ENCODE measurements at regions not wholly inside any gene's neighbourhood (a gene's known extent, or its start where the extent isn't known, plus 50 kb on each side); places are given as distances from the start of the nearest gene placed in this dataset.

- Mint-ChIP-seq H3K4me1 (no peaks in the 10 kb centered on the region), H3K27me3 (no peaks in the 10 kb centered on the region), H3K9me3 (peaks cover 0 to 12% (median 0%) of the 10 kb centered on the region in 7 donors), H3K4me3 (no peak overlapping the region), H3K36me3 (no peaks in the 10 kb centered on the region), H3K27ac (no peak overlapping the region)
- Histone ChIP-seq H3K4me1 (ENCODE audit: control insufficient read depth, insufficient read depth, low read length, poor library complexity, severe bottlenecking) (no peaks in the 10 kb centered on the region), H3K36me3 (ENCODE audit: control insufficient read depth, insufficient read depth, low read length) (no peaks in the 10 kb centered on the region), H3K27me3 (ENCODE audit: control insufficient read depth, insufficient read depth, low read length) (no peaks in the 10 kb centered on the region), H3K4me3 (ENCODE audit: low read depth, low read length) (no peak overlapping the region), H3K27ac (ENCODE audit: insufficient read depth, low read length, poor library complexity, severe bottlenecking) (no peak overlapping the region), H3K9me3 (ENCODE audit: control insufficient read depth in 2 of 2, low read length in 2 of 2) (no peaks in the 10 kb centered on the region)
- no peak for DNase-seq
- no peak for ATAC-seq (ENCODE audit: low read depth in 2 of 2)
Measured at GRCh38 chrX:25344161-25344936, 328.6 kb upstream of the ARX start.

DNA sequence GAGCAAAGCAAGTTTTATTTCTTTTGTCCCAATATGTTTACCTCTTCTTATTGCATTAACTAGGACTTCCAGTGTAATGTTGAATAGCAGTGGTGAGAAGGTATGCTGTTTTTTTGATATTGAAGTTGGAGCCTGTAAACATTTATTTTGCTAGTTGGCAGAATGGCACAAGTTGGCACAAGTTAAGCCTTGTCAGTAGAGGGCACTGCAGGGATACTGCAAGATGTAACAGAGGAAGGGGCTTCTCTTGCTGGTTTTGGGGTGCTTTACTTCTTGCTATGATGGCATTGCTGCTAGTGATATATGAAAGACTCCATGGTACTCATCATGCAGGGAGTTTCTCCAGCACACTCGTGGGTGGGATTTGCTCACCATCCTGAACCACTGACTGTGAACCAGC lies 327.3 kb upstream of the ARX start:
- peaks cover 0 to 12% (median 1%) of the 10 kb centered on the region in 7 donors for H3K9me3 Mint-ChIP-seq
- no peak overlapping the region for H3K27ac ChIP-seq (ENCODE audit: insufficient read depth, low read length, poor library complexity, severe bottlenecking)
- H3K4me1 Mint-ChIP-seq = no peaks in the 10 kb centered on the region
- no peaks in the 10 kb centered on the region for H3K36me3 ChIP-seq (ENCODE audit: control insufficient read depth, insufficient read depth, low read length)
- H3K36me3 Mint-ChIP-seq = no peaks in the 10 kb centered on the region
- DNase-seq (no peak), ATAC-seq (ENCODE audit: low read depth in 2 of 2) (no peak)
- H3K27me3 Mint-ChIP-seq = no peaks in the 10 kb centered on the region
- no peak overlapping the region for H3K27ac Mint-ChIP-seq
- H3K4me3 Mint-ChIP-seq = no peak overlapping the region
- H3K4me3 ChIP-seq (ENCODE audit: low read depth, low read length) = no peak overlapping the region
- no peaks in the 10 kb centered on the region for H3K9me3 ChIP-seq (ENCODE audit: control insufficient read depth in 2 of 2, low read length in 2 of 2)
- H3K27me3 ChIP-seq (ENCODE audit: control insufficient read depth, insufficient read depth, low read length) = no peaks in the 10 kb centered on the region
- no peaks in the 10 kb centered on the region for H3K4me1 ChIP-seq (ENCODE audit: control insufficient read depth, insufficient read depth, low read length, poor library complexity, severe bottlenecking)

GRCh38 chrX:25337841-25338240 lies 322.1 kb upstream of the ARX start:
- Mint-ChIP-seq H3K27ac (no peak overlapping the region), H3K27me3 (no peaks in the 10 kb centered on the region), H3K9me3 (peaks cover 0 to 11% (median 0%) of the 10 kb centered on the region in 7 donors), H3K36me3 (no peaks in the 10 kb centered on the region), H3K4me3 (no peak overlapping the region), H3K4me1 (no peaks in the 10 kb centered on the region)
- no peak overlapping the region for H3K27ac ChIP-seq (ENCODE audit: insufficient read depth, low read length, poor library complexity, severe bottlenecking)
- H3K9me3 ChIP-seq (ENCODE audit: control insufficient read depth in 2 of 2, low read length in 2 of 2) = no peaks in the 10 kb centered on the region
- H3K27me3 ChIP-seq (ENCODE audit: control insufficient read depth, insufficient read depth, low read length) = no peaks in the 10 kb centered on the region
- DNase-seq (no peak), ATAC-seq (ENCODE audit: low read depth in 2 of 2) (no peak)
- no peaks in the 10 kb centered on the region for H3K36me3 ChIP-seq (ENCODE audit: control insufficient read depth, insufficient read depth, low read length)
- no peaks in the 10 kb centered on the region for H3K4me1 ChIP-seq (ENCODE audit: control insufficient read depth, insufficient read depth, low read length, poor library complexity, severe bottlenecking)
- no peak overlapping the region for H3K4me3 ChIP-seq (ENCODE audit: low read depth, low read length)

DNA sequence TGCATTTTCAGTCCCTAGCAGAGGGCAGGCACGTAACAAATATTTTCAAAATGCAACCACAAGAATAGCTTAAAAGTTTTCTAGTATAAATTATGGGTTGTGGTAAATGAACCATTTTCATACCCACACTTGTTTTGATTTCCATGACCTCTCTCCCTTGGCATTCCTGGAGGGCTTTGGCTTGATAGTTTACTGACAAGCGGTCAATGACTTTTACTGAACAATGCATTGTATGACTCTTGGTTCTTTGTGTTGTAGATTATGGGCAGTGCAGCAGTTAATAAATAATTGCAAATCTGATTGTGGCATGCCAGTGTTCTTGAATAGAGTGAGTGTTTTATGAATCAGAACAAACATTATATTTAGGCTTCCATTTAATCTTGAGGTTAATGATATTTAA lies 285.2 kb upstream of the ARX start:
- H3K9me3 ChIP-seq (ENCODE audit: control insufficient read depth in 2 of 2, low read length in 2 of 2) = no peaks in the 10 kb centered on the region
- H3K36me3 Mint-ChIP-seq = no peaks in the 10 kb centered on the region
- no peak overlapping the region for H3K27ac ChIP-seq (ENCODE audit: insufficient read depth, low read length, poor library complexity, severe bottlenecking)
- no peak overlapping the region for H3K4me3 Mint-ChIP-seq
- H3K27ac Mint-ChIP-seq = no peak overlapping the region
- H3K36me3 ChIP-seq (ENCODE audit: control insufficient read depth, insufficient read depth, low read length) = no peaks in the 10 kb centered on the region
- H3K4me1 ChIP-seq (ENCODE audit: control insufficient read depth, insufficient read depth, low read length, poor library complexity, severe bottlenecking) = no peaks in the 10 kb centered on the region
- H3K4me3 ChIP-seq (ENCODE audit: low read depth, low read length) = no peak overlapping the region
- ATAC-seq (ENCODE audit: low read depth in 2 of 2) = no peak
- no peaks in the 10 kb centered on the region for H3K27me3 Mint-ChIP-seq
- DNase-seq = no peak
- no peaks in the 10 kb centered on the region for H3K27me3 ChIP-seq (ENCODE audit: control insufficient read depth, insufficient read depth, low read length)
- peaks cover 0 to 8% (median 0%) of the 10 kb centered on the region in 7 donors for H3K9me3 Mint-ChIP-seq
- H3K4me1 Mint-ChIP-seq = no peaks in the 10 kb centered on the region

GRCh38 chrX:25296850-25297249 lies 281.1 kb upstream of the ARX start:
- no peaks in the 10 kb centered on the region for H3K4me1 ChIP-seq (ENCODE audit: control insufficient read depth, insufficient read depth, low read length, poor library complexity, severe bottlenecking)
- H3K4me1 Mint-ChIP-seq = no peaks in the 10 kb centered on the region
- H3K9me3 ChIP-seq (ENCODE audit: control insufficient read depth in 2 of 2, low read length in 2 of 2) = no peaks in the 10 kb centered on the region
- no peaks in the 10 kb centered on the region for H3K36me3 Mint-ChIP-seq
- H3K36me3 ChIP-seq (ENCODE audit: control insufficient read depth, insufficient read depth, low read length) = no peaks in the 10 kb centered on the region
- no peaks in the 10 kb centered on the region for H3K27me3 Mint-ChIP-seq
- H3K27ac ChIP-seq (ENCODE audit: insufficient read depth, low read length, poor library complexity, severe bottlenecking) = no peak overlapping the region
- ATAC-seq (ENCODE audit: low read depth in 2 of 2) (no peak), DNase-seq (no peak)
- peaks cover 0 to 8% (median 0%) of the 10 kb centered on the region in 7 donors for H3K9me3 Mint-ChIP-seq
- no peak overlapping the region for H3K4me3 Mint-ChIP-seq
- H3K27ac Mint-ChIP-seq = no peak overlapping the region
- no peak overlapping the region for H3K4me3 ChIP-seq (ENCODE audit: low read depth, low read length)
- no peaks in the 10 kb centered on the region for H3K27me3 ChIP-seq (ENCODE audit: control insufficient read depth, insufficient read depth, low read length)

DNA sequence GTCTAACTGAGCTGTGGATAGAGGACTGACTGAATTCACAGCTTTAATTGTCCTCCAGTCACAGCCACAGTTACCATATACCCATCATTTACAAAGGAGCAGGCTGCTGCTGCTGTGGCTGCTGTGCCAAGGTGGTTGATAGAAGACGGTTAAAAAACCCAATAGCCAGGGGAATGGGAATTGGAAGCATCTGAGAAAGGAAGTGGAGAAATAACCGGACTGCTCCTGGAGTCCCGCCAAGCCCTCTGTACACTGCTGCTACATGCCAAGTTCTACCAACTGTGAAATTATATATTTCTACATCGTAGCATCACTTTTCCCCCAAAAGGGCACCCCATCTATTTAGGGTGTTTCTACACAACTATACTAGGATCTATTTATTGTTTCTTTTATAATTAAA lies 279.7 kb upstream of the ARX start:
- DNase-seq (no peak), ATAC-seq (ENCODE audit: low read depth in 2 of 2) (no peak)
- no peak overlapping the region for H3K27ac ChIP-seq (ENCODE audit: insufficient read depth, low read length, poor library complexity, severe bottlenecking)
- H3K36me3 ChIP-seq (ENCODE audit: control insufficient read depth, insufficient read depth, low read length) = no peaks in the 10 kb centered on the region
- no peak overlapping the region for H3K4me3 ChIP-seq (ENCODE audit: low read depth, low read length)
- no peaks in the 10 kb centered on the region for H3K27me3 ChIP-seq (ENCODE audit: control insufficient read depth, insufficient read depth, low read length)
- peaks cover 0 to 6% (median 0%) of the 10 kb centered on the region in 7 donors for H3K9me3 Mint-ChIP-seq
- H3K4me1 ChIP-seq (ENCODE audit: control insufficient read depth, insufficient read depth, low read length, poor library complexity, severe bottlenecking) = no peaks in the 10 kb centered on the region
- no peak overlapping the region for H3K27ac Mint-ChIP-seq
- no peak overlapping the region for H3K4me3 Mint-ChIP-seq
- no peaks in the 10 kb centered on the region for H3K4me1 Mint-ChIP-seq
- H3K27me3 Mint-ChIP-seq = no peaks in the 10 kb centered on the region
- H3K9me3 ChIP-seq (ENCODE audit: control insufficient read depth in 2 of 2, low read length in 2 of 2) = no peaks in the 10 kb centered on the region
- no peaks in the 10 kb centered on the region for H3K36me3 Mint-ChIP-seq

- H3K36me3 Mint-ChIP-seq = no peaks in the 10 kb centered on the region
- peaks cover 0 to 2% (median 0%) of the 10 kb centered on the region in 7 donors for H3K9me3 Mint-ChIP-seq
- no peak for DNase-seq
- no peaks in the 10 kb centered on the region for H3K4me1 Mint-ChIP-seq
- no peaks in the 10 kb centered on the region for H3K36me3 ChIP-seq (ENCODE audit: control insufficient read depth, insufficient read depth, low read length)
- H3K4me3 Mint-ChIP-seq = no peak overlapping the region
- no peak for ATAC-seq (ENCODE audit: low read depth in 2 of 2)
- H3K27ac ChIP-seq (ENCODE audit: insufficient read depth, low read length, poor library complexity, severe bottlenecking) = no peak overlapping the region
- no peaks in the 10 kb centered on the region for H3K27me3 Mint-ChIP-seq
- H3K27ac Mint-ChIP-seq = no peak overlapping the region
- H3K27me3 ChIP-seq (ENCODE audit: control insufficient read depth, insufficient read depth, low read length) = no peaks in the 10 kb centered on the region
- no peak overlapping the region for H3K4me3 ChIP-seq (ENCODE audit: low read depth, low read length)
- no peaks in the 10 kb centered on the region for H3K4me1 ChIP-seq (ENCODE audit: control insufficient read depth, insufficient read depth, low read length, poor library complexity, severe bottlenecking)
- H3K9me3 ChIP-seq (ENCODE audit: control insufficient read depth in 2 of 2, low read length in 2 of 2) = no peaks in the 10 kb centered on the region
Measured at GRCh38 chrX:25290132-25290531, 274.4 kb upstream of the ARX start.

DNA sequence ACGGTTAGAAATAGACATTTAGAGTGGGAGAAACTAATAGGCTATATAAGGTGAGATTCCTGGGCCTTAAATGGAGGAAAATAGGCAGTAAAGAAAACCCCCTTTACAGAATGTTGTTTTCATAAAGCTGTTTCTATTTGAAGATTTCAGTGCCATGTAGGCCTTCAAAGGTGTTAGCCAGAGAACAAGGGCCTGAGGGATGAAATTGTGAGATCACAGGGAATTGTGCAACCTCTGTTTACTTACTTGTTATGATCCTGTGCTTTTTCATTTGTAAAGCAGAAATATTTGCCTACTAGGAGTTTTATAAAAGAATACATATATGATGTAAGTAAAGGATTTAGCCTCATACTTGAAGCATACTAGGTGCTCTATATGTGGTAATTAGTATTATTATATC lies 272.9 kb upstream of the ARX start:
- Histone ChIP-seq H3K4me3 (ENCODE audit: low read depth, low read length) (no peak overlapping the region), H3K9me3 (ENCODE audit: control insufficient read depth in 2 of 2, low read length in 2 of 2) (no peaks in the 10 kb centered on the region), H3K4me1 (ENCODE audit: control insufficient read depth, insufficient read depth, low read length, poor library complexity, severe bottlenecking) (no peaks in the 10 kb centered on the region), H3K36me3 (ENCODE audit: control insufficient read depth, insufficient read depth, low read length) (no peaks in the 10 kb centered on the region), H3K27ac (ENCODE audit: insufficient read depth, low read length, poor library complexity, severe bottlenecking) (no peak overlapping the region), H3K27me3 (ENCODE audit: control insufficient read depth, insufficient read depth, low read length) (no peaks in the 10 kb centered on the region)
- no peaks in the 10 kb centered on the region for H3K27me3 Mint-ChIP-seq
- H3K27ac Mint-ChIP-seq = no peak overlapping the region
- H3K36me3 Mint-ChIP-seq = no peaks in the 10 kb centered on the region
- H3K4me3 Mint-ChIP-seq = no peak overlapping the region
- ATAC-seq (ENCODE audit: low read depth in 2 of 2) = no peak
- H3K4me1 Mint-ChIP-seq = no peaks in the 10 kb centered on the region
- peaks cover 0 to 2% (median 0%) of the 10 kb centered on the region in 7 donors for H3K9me3 Mint-ChIP-seq
- no peak for DNase-seq
